OCI-LY3 (cell line): ENCODE measurements at regions not wholly inside any gene's neighbourhood (a gene's known extent, or its start where the extent isn't known, plus 50 kb on each side); places are given as distances from the start of the nearest gene placed in this dataset.

ENCODE experiments used
- CTCF ChIP-seq: fragments of 200-600, 300-600 bp; sonication (generic); IDR thresholded peaks from 2 replicates; pipeline ENCODE4 v1.5.1; 2014; ENCODE audit warnings: antibody characterized with exemption, low read length, low read depth
- EZH2phosphoT487 ChIP-seq: fragments of 200-600 bp; shearing (Covaris generic); IDR thresholded peaks from 2 replicates; pipeline ENCODE4 v1.6.1; 2018; ENCODE audit warnings: antibody characterized with exemption, mixed run types, low read depth

- TF ChIP-seq CTCF (no peak), EZH2phosphoT487 (no peak)
Measured at GRCh38 chr1:244276646-244277045, 175.1 kb downstream of the ADSS2 start.
